ENCODE measurements at regions not wholly inside any gene's neighbourhood (a gene's known extent, or its start where the extent isn't known, plus 50 kb on each side); places are given as distances from the start of the nearest gene placed in this dataset.

- peak; percentile 27; the same call in 1 of the 2 replicates for TF ChIP-seq ZNF460 (CRISPR knock-in tag; IDR thresholded peaks at IDR 0.05; ENCODE audit: borderline replicate concordance)
- TF ChIP-seq ZFP37 (CRISPR knock-in tag; IDR thresholded peaks at IDR 0.05; ENCODE audit: borderline replicate concordance): no peak
- TF ChIP-seq SYNCRIP (IDR thresholded peaks at IDR 0.05; ENCODE audit: insufficient read depth, low read depth, low read length): no peak
- peak; percentile 71 for TF ChIP-seq SP4 (CRISPR knock-in tag; IDR thresholded peaks at IDR 0.05)
- peak; percentile 78; the same call in 1 of the 2 replicates for TF ChIP-seq ZNF598 (CRISPR knock-in tag; IDR thresholded peaks at IDR 0.05; ENCODE audit: borderline replicate concordance)
- TF ChIP-seq ZNF839 (CRISPR knock-in tag; IDR thresholded peaks at IDR 0.05; ENCODE audit: borderline replicate concordance): no peak
- TF ChIP-seq ZNF691 (CRISPR knock-in tag; IDR thresholded peaks at IDR 0.05; ENCODE audit: borderline replicate concordance, low read depth): peak; percentile 73; the same call in 1 of the 2 replicates
- peak; percentile 100 for TF ChIP-seq RARA (CRISPR knock-in tag; IDR thresholded peaks at IDR 0.05)
- 0 out of 2 replicates have a peak, but pooled peaks have one; percentile 17 for TF ChIP-seq ZIK1 (CRISPR knock-in tag; IDR thresholded peaks at IDR 0.05; ENCODE audit: borderline replicate concordance, low read depth)
- 0 out of 2 replicates have a peak, but pooled peaks have one; percentile 79 for TF ChIP-seq ZNF570 (CRISPR knock-in tag; IDR thresholded peaks at IDR 0.05; ENCODE audit: borderline replicate concordance)
- TF ChIP-seq AGO1 (IDR thresholded peaks at IDR 0.05; ENCODE audit: low read depth, low read length, poor library complexity, severe bottlenecking): no peak
- TF ChIP-seq ZNF225 (CRISPR knock-in tag; IDR thresholded peaks at IDR 0.05): no peak
- peak; percentile 68; the same call in 1 of the 2 replicates for TF ChIP-seq ZNF446 (CRISPR knock-in tag; IDR thresholded peaks at IDR 0.05)
- peak; percentile 100 for TF ChIP-seq ZNF263 (CRISPR knock-in tag; IDR thresholded peaks at IDR 0.05)
- 0 out of 2 replicates have a peak, but pooled peaks have one; percentile 63 for TF ChIP-seq SMAD3 (CRISPR knock-in tag; IDR thresholded peaks at IDR 0.05)
- TF ChIP-seq ZNF513 (CRISPR knock-in tag; conservative IDR thresholded peaks at IDR 0.05): no peak
- TF ChIP-seq CERS6 (CRISPR knock-in tag; IDR thresholded peaks at IDR 0.05): no peak
- TF ChIP-seq RFX1 (IDR thresholded peaks at IDR 0.05): no peak
- TF ChIP-seq ZMYM2 (CRISPR knock-in tag; IDR thresholded peaks at IDR 0.05): peak; percentile 95
- TF ChIP-seq ARHGAP35 (CRISPR knock-in tag; IDR thresholded peaks at IDR 0.05; ENCODE audit: borderline replicate concordance): 0 out of 2 replicates have a peak, but pooled peaks have one; percentile 31
- no peak for TF ChIP-seq ZNF644 (CRISPR knock-in tag; IDR thresholded peaks at IDR 0.05; ENCODE audit: low read depth)
- peak; percentile 92; the same call in 1 of the 2 replicates for TF ChIP-seq ZBTB46 (CRISPR knock-in tag; IDR thresholded peaks at IDR 0.05; ENCODE audit: borderline replicate concordance)
- no peak for TF ChIP-seq MBNL3 (CRISPR knock-in tag; conservative IDR thresholded peaks at IDR 0.05)
- no peak for TF ChIP-seq ZNF382 (CRISPR knock-in tag; IDR thresholded peaks at IDR 0.05; ENCODE audit: borderline replicate concordance)
- TF ChIP-seq ERF (CRISPR knock-in tag; IDR thresholded peaks at IDR 0.05): peak; percentile 95
- TF ChIP-seq ZNF709 (CRISPR knock-in tag; IDR thresholded peaks at IDR 0.05): peak; percentile 89; the same call in 1 of the 2 replicates
Measured at GRCh38 chr16:85288869-85289660, 176.8 kb upstream of the CIBAR2 start (continued).
